ENCODE measurements at regions not wholly inside any gene's neighbourhood (a gene's known extent, or its start where the extent isn't known, plus 50 kb on each side); places are given as distances from the start of the nearest gene placed in this dataset.

DNA sequence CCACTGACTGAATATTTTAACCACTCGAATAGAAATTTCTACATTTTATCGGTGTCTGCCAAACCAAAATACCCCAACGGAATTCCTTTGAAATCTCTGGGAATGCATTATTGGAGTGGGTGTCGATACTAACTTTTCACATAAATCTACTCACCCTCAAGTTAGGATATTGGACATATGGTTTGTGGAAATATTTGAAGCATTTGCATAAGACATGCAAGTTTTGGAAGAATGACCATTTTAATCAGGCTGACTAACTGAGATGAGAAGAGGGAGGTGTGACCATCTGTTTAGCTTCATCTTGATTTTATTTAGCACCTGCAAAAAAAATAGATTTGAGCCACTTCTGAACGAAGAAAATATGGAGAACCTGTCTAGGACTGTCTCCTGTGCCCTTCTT, 61.2 kb downstream of the KLF6 start:
- ATAC-seq (replicated peaks) = no peak
- no peak overlapping the region for H3K4me3 Mint-ChIP-seq
- peaks cover 5% of the 10 kb centered on the region for H3K4me1 Mint-ChIP-seq
- H3K9me3 Mint-ChIP-seq = no peaks in the 10 kb centered on the region
- no peaks in the 10 kb centered on the region for H3K27me3 Mint-ChIP-seq
- H3K36me3 Mint-ChIP-seq (ENCODE audit: low read depth) = no peaks in the 10 kb centered on the region
- no peak overlapping the region for H3K27ac Mint-ChIP-seq

DNA sequence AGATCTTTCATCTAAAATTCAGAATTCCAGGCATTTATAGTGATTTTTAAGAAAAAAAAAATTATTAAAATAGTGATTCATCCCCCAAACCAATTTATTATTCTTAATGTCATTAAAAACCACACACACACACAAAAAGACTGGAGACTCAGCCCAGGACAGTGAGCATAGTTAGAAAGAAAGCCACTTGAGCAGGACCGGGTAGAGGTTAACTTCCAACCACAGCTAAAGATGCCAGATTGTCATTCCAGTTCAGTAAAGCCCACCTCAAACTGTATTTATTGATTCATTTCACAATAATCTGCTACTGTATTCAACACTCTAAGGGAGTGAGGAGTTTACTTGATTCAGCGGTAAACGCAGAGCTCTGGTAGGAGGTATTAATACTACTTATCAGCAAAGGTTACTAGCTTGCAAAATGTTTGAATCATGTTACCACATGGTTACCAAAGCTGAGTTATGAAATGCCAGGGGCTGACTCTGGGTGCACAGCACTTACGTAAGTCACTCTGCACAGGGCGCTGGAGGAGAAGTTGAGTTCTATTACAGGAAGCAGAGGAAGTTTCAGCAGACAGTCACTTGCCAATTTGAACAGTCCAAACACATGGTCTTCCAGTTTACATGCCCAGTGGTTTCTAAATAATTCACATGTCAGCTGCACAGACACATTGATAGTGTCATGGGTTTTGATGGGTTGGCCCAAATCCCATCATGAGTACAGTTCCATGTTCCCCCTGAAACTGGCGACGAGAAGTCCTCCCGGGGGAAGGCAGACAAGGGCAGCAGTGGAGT, 64.6 kb downstream of the KLF6 start:
- peak overlapping the region; percentile 29 for H3K27ac Mint-ChIP-seq
- H3K36me3 Mint-ChIP-seq (ENCODE audit: low read depth) = no peaks in the 10 kb centered on the region
- peaks cover 5% of the 10 kb centered on the region for H3K4me1 Mint-ChIP-seq
- H3K9me3 Mint-ChIP-seq = no peaks in the 10 kb centered on the region
- peak; percentile 64 for ATAC-seq (replicated peaks)
- peaks cover 3% of the 10 kb centered on the region for H3K27me3 Mint-ChIP-seq
- H3K4me3 Mint-ChIP-seq = no peak overlapping the region

GRCh38 chr10:3719024-3719843, 65.8 kb downstream of the KLF6 start:
- peaks cover 5% of the 10 kb centered on the region for H3K4me1 Mint-ChIP-seq
- no peak for ATAC-seq (replicated peaks)
- H3K36me3 Mint-ChIP-seq (ENCODE audit: low read depth) = no peaks in the 10 kb centered on the region
- H3K4me3 Mint-ChIP-seq = no peak overlapping the region
- H3K9me3 Mint-ChIP-seq = no peaks in the 10 kb centered on the region
- no peak overlapping the region for H3K27ac Mint-ChIP-seq
- peaks cover 3% of the 10 kb centered on the region for H3K27me3 Mint-ChIP-seq

GRCh38 chr10:3716093-3716492, 68.9 kb downstream of the KLF6 start:
- no peak for ATAC-seq (replicated peaks)
- no peak overlapping the region for H3K27ac Mint-ChIP-seq
- no peaks in the 10 kb centered on the region for H3K4me1 Mint-ChIP-seq
- H3K27me3 Mint-ChIP-seq = peaks cover 3% of the 10 kb centered on the region
- H3K9me3 Mint-ChIP-seq = peaks cover 4% of the 10 kb centered on the region
- no peaks in the 10 kb centered on the region for H3K36me3 Mint-ChIP-seq (ENCODE audit: low read depth)
- H3K4me3 Mint-ChIP-seq = no peak overlapping the region

DNA sequence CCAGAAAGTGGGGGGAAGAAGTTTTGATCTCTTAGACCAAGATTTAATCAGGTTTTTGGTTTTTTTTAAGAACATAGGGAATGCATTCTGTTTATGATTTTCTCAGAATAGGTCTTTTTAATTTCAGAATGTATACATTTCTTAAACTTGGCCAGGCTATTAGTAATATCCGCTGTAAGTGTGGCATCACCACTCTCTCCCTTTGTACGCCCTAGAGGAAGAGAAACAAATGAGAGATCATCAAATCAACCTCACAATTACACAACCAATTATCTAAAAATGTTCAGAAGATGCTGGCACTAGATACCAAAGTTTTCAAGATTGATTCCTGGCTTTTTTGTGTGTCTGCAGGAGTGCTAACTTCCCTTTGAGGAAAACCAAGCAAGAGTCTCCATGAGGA, 70.0 kb downstream of the KLF6 start:
- H3K36me3 Mint-ChIP-seq (ENCODE audit: low read depth) = no peaks in the 10 kb centered on the region
- no peaks in the 10 kb centered on the region for H3K4me1 Mint-ChIP-seq
- H3K27me3 Mint-ChIP-seq = peaks cover 3% of the 10 kb centered on the region
- no peak overlapping the region for H3K27ac Mint-ChIP-seq
- peaks cover 5% of the 10 kb centered on the region for H3K9me3 Mint-ChIP-seq
- H3K4me3 Mint-ChIP-seq = no peak overlapping the region
- peak; percentile 50 for ATAC-seq (replicated peaks)

DNA sequence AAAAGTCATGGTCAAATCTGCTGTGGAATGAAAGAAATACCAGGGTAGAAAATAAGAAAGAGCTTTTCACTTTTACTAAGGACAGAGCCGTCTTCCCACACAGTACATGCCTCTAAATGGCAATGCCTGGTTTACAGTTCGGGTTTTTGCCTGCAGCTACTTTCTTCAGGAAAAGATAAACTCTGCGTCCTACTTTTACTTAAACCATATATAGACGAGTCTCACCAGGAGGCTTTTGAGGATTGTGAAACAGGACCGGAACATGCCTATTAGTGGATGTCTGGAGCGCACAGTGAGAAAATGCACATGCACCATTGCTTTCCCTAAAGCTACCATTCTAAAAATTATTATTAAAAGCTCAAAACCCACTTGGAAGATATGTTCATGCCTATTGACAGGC, 70.5 kb downstream of the KLF6 start:
- no peak overlapping the region for H3K27ac Mint-ChIP-seq
- peaks cover 3% of the 10 kb centered on the region for H3K27me3 Mint-ChIP-seq
- no peaks in the 10 kb centered on the region for H3K36me3 Mint-ChIP-seq (ENCODE audit: low read depth)
- peaks cover 5% of the 10 kb centered on the region for H3K9me3 Mint-ChIP-seq
- H3K4me1 Mint-ChIP-seq = no peaks in the 10 kb centered on the region
- no peak overlapping the region for H3K4me3 Mint-ChIP-seq
- ATAC-seq (replicated peaks) = no peak

DNA sequence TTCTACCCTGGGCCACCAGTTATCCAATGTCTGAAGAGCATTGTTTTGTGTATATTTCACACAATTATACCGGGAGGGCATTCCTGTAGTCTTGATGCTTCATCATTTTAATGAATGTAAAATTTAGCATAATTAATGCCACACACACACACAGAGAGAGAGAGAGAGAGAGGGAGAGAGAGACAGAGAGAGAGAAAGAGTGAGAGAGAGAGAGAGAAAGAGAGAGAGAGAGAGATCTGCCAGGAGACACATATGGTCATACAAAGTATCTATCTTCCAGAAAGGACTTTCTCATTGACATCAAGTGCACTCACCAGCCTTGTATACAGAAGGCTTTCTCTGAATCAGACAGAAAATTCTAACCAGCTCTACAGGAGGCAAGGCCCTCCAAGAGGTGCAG, 72.3 kb downstream of the KLF6 start:
- Mint-ChIP-seq H3K27ac (no peak overlapping the region), H3K9me3 (peaks cover 5% of the 10 kb centered on the region), H3K4me1 (peaks cover 5% of the 10 kb centered on the region), H3K27me3 (peaks cover 3% of the 10 kb centered on the region), H3K36me3 (ENCODE audit: low read depth) (no peaks in the 10 kb centered on the region), H3K4me3 (no peak overlapping the region)
- ATAC-seq (replicated peaks) = no peak

DNA sequence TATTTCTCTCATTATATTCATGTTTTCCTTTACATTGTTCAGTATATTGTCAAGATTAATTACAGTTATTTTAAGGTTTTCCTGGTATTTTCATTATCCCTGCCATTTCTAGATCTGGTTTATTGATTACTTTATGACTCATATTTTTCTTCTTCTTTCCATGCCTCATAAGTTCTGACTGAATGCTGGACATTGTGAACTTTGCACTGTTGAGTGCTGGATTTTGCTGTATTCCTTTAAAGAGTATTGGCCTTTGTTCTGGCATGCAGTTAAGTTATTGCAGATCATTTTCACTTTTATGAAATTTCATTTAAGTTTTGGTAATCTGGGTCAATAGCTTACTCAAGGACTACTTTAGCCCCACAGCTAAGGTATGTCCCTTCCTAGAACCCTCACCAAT, 73.1 kb downstream of the KLF6 start:
- Mint-ChIP-seq H3K36me3 (ENCODE audit: low read depth) (no peaks in the 10 kb centered on the region), H3K27ac (no peak overlapping the region), H3K27me3 (peaks cover 3% of the 10 kb centered on the region), H3K4me3 (no peak overlapping the region), H3K9me3 (peaks cover 5% of the 10 kb centered on the region), H3K4me1 (peaks cover 5% of the 10 kb centered on the region)
- no peak for ATAC-seq (replicated peaks)

DNA sequence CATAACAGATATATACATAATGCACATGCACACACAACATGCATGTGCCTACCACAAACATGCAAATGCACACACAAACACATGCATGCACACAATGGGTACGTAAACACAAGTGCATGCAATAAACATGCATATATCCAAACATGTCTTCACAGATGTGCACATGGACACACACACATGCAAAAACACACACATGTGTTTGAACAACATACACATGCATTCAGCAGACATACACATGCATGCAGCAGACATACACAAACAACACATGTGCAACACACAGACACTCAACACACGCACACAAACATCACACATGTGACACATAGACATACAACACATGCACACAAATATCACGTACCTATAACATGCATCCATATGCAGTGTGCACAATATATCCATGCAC, 74.2 kb downstream of the KLF6 start:
- Mint-ChIP-seq H3K27me3 (no peaks in the 10 kb centered on the region), H3K36me3 (ENCODE audit: low read depth) (no peaks in the 10 kb centered on the region), H3K4me1 (peaks cover 5% of the 10 kb centered on the region), H3K9me3 (peaks cover 5% of the 10 kb centered on the region), H3K27ac (no peak overlapping the region), H3K4me3 (no peak overlapping the region)
- ATAC-seq (replicated peaks) = no peak

- no peak for ATAC-seq (replicated peaks)
- no peak overlapping the region for H3K27ac Mint-ChIP-seq
- H3K36me3 Mint-ChIP-seq (ENCODE audit: low read depth) = no peaks in the 10 kb centered on the region
- H3K4me3 Mint-ChIP-seq = no peak overlapping the region
- no peaks in the 10 kb centered on the region for H3K27me3 Mint-ChIP-seq
- H3K4me1 Mint-ChIP-seq = peaks cover 5% of the 10 kb centered on the region
- H3K9me3 Mint-ChIP-seq = peaks cover 5% of the 10 kb centered on the region
Measured at GRCh38 chr10:3709456-3710060, 75.5 kb downstream of the KLF6 start.

GRCh38 chr10:3708852-3709251, 76.2 kb downstream of the KLF6 start:
- H3K4me3 Mint-ChIP-seq = no peak overlapping the region

DNA sequence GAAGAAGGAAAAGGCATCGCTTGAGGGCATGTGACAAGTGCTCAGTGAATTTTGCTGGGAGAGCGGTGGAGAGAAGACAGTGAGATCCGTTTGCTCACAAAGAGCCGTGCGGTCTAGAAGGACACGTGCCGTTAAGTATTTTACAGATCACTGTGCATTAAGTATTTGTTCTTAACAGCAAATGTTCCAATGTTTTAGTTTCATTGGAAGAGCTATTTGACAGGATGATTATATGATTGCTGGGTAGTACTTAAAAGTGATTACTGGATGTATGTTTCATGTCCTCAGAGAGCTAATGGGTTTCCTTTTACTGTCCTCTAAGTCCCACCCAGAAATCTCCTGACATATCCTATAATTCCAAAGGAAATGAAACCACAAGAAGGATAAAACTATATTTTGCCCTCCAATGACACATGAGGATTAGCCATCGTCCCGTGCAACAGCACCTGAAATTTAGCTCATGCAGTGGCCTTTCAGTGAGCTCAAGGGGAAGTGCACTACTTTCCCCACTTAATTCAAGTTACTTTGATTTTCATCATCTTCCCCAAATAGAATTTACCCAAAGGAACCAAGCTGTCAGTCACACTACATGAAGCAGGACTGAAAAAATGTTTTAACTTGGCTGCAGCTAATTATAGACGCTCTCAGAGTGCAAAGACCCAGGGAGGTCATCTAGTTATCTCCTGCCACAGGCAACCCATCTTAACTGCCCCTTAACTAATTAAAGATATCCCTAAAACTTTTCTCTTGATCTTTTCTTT, 80.3 kb downstream of the KLF6 start:
- H3K4me3 Mint-ChIP-seq = no peak overlapping the region
- no peak overlapping the region for H3K27ac Mint-ChIP-seq
- no peaks in the 10 kb centered on the region for H3K36me3 Mint-ChIP-seq (ENCODE audit: low read depth)
- peaks cover 5% of the 10 kb centered on the region for H3K4me1 Mint-ChIP-seq
- no peak for ATAC-seq (replicated peaks)
- H3K27me3 Mint-ChIP-seq = no peaks in the 10 kb centered on the region
- no peaks in the 10 kb centered on the region for H3K9me3 Mint-ChIP-seq

More at GRCh38 chr10:3708852-3709251, 76.2 kb downstream of the KLF6 start:
- no peaks in the 10 kb centered on the region for H3K36me3 Mint-ChIP-seq (ENCODE audit: low read depth)
- peak; percentile 64 for ATAC-seq (replicated peaks)
- peaks cover 5% of the 10 kb centered on the region for H3K9me3 Mint-ChIP-seq
- H3K4me1 Mint-ChIP-seq = peaks cover 5% of the 10 kb centered on the region
- H3K27ac Mint-ChIP-seq = peak overlapping the region; percentile 31
- no peaks in the 10 kb centered on the region for H3K27me3 Mint-ChIP-seq

GRCh38 chr10:3702569-3702968, 82.4 kb downstream of the KLF6 start:
- Mint-ChIP-seq H3K4me1 (no peaks in the 10 kb centered on the region), H3K9me3 (no peaks in the 10 kb centered on the region), H3K27ac (no peak overlapping the region), H3K4me3 (no peak overlapping the region), H3K36me3 (ENCODE audit: low read depth) (no peaks in the 10 kb centered on the region), H3K27me3 (no peaks in the 10 kb centered on the region)
- ATAC-seq (replicated peaks) = no peak

GRCh38 chr10:3702056-3702546, 82.9 kb downstream of the KLF6 start:
- no peaks in the 10 kb centered on the region for H3K4me1 Mint-ChIP-seq
- no peak overlapping the region for H3K4me3 Mint-ChIP-seq
- ATAC-seq (replicated peaks) = no peak
- H3K27ac Mint-ChIP-seq = no peak overlapping the region
- H3K36me3 Mint-ChIP-seq (ENCODE audit: low read depth) = no peaks in the 10 kb centered on the region
- no peaks in the 10 kb centered on the region for H3K9me3 Mint-ChIP-seq
- H3K27me3 Mint-ChIP-seq = no peaks in the 10 kb centered on the region
